Liver (tissue), 3 donors: ENCODE measurements at regions not wholly inside any gene's neighbourhood (a gene's known extent, or its start where the extent isn't known, plus 50 kb on each side); places are given as distances from the start of the nearest gene placed in this dataset.

Source experiments
- FOXA1 ChIP-seq: IDR thresholded peaks from 2 replicates; pipeline ENCODE4 v1.6.1; 2016; ENCODE audit warnings: antibody characterized with exemption
- HNF4G ChIP-seq: IDR thresholded peaks from 2 replicates; pipeline ENCODE4 v1.6.1; 2016; ENCODE audit warnings: antibody characterized with exemption
- JUND ChIP-seq, 2 donors: IDR thresholded peaks; 2 replicates each; pipeline ENCODE4 v1.6.1; 2016; ENCODE audit warnings: antibody characterized with exemption in 2 of 2
- TF ChIP-seq, protein P1 (sequence below): IDR thresholded peaks from 2 replicates; pipeline ENCODE4 v1.6.1; 2016; ENCODE audit warnings: antibody characterized with exemption
- TF ChIP-seq, protein P2 (sequence below): IDR thresholded peaks from 2 replicates; pipeline ENCODE4 v1.6.1; 2016; ENCODE audit warnings: antibody characterized with exemption, mild to moderate bottlenecking
- TF ChIP-seq, protein P3 (sequence below): fragments of 150-350 bp; IDR thresholded peaks from 2 replicates; pipeline ENCODE4 v1.5.1; 2017; ENCODE audit warnings: improper control_type of control experiment, low read depth, low read length; ENCODE audit not compliant: missing input control
- donor health status: healthy.
- donor health status: healthy.

DNA sequence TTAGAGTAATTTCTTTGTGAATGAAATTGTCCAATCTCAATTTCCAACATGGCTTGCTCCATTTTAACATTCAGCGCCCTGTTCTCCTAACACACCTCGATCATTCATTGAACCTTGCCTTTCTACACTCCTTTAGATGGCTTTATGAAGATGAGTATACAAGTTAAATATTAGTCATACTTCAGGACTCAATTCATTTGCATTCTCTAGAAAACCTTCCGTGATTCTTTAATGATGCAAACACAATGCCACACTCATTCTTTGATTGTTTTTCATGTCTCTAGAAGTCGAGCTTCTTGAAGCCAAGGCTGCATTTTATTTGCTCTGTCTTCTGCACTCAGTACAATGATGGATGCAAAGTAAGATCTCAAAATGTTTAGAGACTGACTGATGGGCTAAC, 641.2 kb downstream of the DOK5 start:
- TF ChIP-seq, protein P1, sequence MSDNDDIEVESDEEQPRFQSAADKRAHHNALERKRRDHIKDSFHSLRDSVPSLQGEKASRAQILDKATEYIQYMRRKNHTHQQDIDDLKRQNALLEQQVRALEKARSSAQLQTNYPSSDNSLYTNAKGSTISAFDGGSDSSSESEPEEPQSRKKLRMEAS: no peak
- TF ChIP-seq, protein P2, sequence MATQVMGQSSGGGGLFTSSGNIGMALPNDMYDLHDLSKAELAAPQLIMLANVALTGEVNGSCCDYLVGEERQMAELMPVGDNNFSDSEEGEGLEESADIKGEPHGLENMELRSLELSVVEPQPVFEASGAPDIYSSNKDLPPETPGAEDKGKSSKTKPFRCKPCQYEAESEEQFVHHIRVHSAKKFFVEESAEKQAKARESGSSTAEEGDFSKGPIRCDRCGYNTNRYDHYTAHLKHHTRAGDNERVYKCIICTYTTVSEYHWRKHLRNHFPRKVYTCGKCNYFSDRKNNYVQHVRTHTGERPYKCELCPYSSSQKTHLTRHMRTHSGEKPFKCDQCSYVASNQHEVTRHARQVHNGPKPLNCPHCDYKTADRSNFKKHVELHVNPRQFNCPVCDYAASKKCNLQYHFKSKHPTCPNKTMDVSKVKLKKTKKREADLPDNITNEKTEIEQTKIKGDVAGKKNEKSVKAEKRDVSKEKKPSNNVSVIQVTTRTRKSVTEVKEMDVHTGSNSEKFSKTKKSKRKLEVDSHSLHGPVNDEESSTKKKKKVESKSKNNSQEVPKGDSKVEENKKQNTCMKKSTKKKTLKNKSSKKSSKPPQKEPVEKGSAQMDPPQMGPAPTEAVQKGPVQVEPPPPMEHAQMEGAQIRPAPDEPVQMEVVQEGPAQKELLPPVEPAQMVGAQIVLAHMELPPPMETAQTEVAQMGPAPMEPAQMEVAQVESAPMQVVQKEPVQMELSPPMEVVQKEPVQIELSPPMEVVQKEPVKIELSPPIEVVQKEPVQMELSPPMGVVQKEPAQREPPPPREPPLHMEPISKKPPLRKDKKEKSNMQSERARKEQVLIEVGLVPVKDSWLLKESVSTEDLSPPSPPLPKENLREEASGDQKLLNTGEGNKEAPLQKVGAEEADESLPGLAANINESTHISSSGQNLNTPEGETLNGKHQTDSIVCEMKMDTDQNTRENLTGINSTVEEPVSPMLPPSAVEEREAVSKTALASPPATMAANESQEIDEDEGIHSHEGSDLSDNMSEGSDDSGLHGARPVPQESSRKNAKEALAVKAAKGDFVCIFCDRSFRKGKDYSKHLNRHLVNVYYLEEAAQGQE: no peak
- no peak for TF ChIP-seq FOXA1
- TF ChIP-seq, protein P3, sequence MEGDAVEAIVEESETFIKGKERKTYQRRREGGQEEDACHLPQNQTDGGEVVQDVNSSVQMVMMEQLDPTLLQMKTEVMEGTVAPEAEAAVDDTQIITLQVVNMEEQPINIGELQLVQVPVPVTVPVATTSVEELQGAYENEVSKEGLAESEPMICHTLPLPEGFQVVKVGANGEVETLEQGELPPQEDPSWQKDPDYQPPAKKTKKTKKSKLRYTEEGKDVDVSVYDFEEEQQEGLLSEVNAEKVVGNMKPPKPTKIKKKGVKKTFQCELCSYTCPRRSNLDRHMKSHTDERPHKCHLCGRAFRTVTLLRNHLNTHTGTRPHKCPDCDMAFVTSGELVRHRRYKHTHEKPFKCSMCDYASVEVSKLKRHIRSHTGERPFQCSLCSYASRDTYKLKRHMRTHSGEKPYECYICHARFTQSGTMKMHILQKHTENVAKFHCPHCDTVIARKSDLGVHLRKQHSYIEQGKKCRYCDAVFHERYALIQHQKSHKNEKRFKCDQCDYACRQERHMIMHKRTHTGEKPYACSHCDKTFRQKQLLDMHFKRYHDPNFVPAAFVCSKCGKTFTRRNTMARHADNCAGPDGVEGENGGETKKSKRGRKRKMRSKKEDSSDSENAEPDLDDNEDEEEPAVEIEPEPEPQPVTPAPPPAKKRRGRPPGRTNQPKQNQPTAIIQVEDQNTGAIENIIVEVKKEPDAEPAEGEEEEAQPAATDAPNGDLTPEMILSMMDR: no peak
- no peak for TF ChIP-seq JUND (IDR thresholded peaks at IDR 0.05)
- TF ChIP-seq HNF4G: no peak
